ENCODE measurements at regions not wholly inside any gene's neighbourhood (a gene's known extent, or its start where the extent isn't known, plus 50 kb on each side); places are given as distances from the start of the nearest gene placed in this dataset.

DNA sequence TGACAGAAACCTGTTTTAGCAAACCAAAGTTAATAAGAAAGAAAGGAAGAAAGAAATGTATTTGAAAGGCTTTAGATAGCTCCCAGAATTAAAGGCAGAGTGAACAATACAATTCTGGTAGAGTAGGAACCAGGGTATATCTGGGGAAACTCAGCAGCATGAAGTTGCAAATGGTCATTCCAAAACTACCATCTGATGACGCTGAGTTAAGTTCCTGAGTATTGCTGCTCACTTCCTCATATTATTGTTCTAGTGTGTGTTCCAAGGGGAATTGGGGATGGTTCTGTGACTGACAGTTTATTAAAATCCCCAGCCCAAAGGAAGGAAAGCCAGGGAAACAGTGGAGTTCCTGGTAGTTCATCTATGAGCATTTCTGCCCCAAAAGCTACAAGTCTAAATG lies 88.3 kb upstream of the FRMD4B start:
- Histone ChIP-seq H3K4me1 (ENCODE audit: insufficient read depth, low read length) (no peaks in the 10 kb centered on the region), H2AFZ (ENCODE audit: low read length) (no peak overlapping the region), H3K9me3 (ENCODE audit: low read depth, low read length) (no peaks in the 10 kb centered on the region), H3K4me2 (ENCODE audit: insufficient read depth, low read length) (no peak overlapping the region), H3K36me3 (ENCODE audit: insufficient read depth, low read length) (no peaks in the 10 kb centered on the region), H3K4me3 (ENCODE audit: insufficient read depth, low read length) (no peak overlapping the region), H3K27me3 (ENCODE audit: insufficient read depth, low read length) (no peaks in the 10 kb centered on the region), H3K27ac (ENCODE audit: low read depth, low read length) (no peak overlapping the region), H3K79me2 (ENCODE audit: insufficient read depth, low read length) (no peaks in the 10 kb centered on the region), H4K20me1 (ENCODE audit: insufficient read depth, low read length) (no peaks in the 10 kb centered on the region)
- DNase-seq (ENCODE audit: insufficient read length, low spot score, missing footprints), result no peak
- TF ChIP-seq, protein P1, sequence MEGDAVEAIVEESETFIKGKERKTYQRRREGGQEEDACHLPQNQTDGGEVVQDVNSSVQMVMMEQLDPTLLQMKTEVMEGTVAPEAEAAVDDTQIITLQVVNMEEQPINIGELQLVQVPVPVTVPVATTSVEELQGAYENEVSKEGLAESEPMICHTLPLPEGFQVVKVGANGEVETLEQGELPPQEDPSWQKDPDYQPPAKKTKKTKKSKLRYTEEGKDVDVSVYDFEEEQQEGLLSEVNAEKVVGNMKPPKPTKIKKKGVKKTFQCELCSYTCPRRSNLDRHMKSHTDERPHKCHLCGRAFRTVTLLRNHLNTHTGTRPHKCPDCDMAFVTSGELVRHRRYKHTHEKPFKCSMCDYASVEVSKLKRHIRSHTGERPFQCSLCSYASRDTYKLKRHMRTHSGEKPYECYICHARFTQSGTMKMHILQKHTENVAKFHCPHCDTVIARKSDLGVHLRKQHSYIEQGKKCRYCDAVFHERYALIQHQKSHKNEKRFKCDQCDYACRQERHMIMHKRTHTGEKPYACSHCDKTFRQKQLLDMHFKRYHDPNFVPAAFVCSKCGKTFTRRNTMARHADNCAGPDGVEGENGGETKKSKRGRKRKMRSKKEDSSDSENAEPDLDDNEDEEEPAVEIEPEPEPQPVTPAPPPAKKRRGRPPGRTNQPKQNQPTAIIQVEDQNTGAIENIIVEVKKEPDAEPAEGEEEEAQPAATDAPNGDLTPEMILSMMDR (IDR thresholded peaks at IDR 0.05; ENCODE audit: extremely low read depth, low read depth, low read length), result no peak

DNA sequence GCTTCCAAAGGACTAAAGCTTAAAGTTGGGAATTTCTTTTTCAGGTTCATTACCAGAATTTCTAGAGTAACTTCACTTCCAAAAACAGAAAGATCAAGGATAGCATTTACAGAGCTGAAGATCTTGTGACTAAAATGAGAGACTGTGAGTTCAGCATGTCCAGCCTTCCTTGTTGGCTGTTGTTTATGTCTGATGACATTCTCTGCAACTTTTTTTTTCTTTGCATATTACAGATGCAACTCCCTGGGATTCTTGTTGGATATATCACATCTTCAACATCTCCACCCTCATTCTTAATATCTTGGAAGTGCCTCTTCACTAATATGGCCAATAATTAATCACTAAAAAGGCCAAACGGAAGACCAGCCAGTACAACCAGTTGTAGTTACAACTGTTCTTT lies 86.2 kb upstream of the FRMD4B start:
- no peaks in the 10 kb centered on the region for H3K79me2 ChIP-seq (ENCODE audit: insufficient read depth, low read length)
- no peak overlapping the region for H3K4me3 ChIP-seq (ENCODE audit: insufficient read depth, low read length)
- H2AFZ ChIP-seq (ENCODE audit: low read length), result no peak overlapping the region
- H3K27ac ChIP-seq (ENCODE audit: low read depth, low read length), result no peak overlapping the region
- H3K4me1 ChIP-seq (ENCODE audit: insufficient read depth, low read length), result no peaks in the 10 kb centered on the region
- H3K4me2 ChIP-seq (ENCODE audit: insufficient read depth, low read length), result no peak overlapping the region
- H3K36me3 ChIP-seq (ENCODE audit: insufficient read depth, low read length), result no peaks in the 10 kb centered on the region
- no peaks in the 10 kb centered on the region for H4K20me1 ChIP-seq (ENCODE audit: insufficient read depth, low read length)
- H3K27me3 ChIP-seq (ENCODE audit: insufficient read depth, low read length), result no peaks in the 10 kb centered on the region
- no peaks in the 10 kb centered on the region for H3K9me3 ChIP-seq (ENCODE audit: low read depth, low read length)
- no peak for DNase-seq (ENCODE audit: insufficient read length, low spot score, missing footprints)
- TF ChIP-seq, protein P1 (IDR thresholded peaks at IDR 0.05; ENCODE audit: extremely low read depth, low read depth, low read length), result no peak

DNA sequence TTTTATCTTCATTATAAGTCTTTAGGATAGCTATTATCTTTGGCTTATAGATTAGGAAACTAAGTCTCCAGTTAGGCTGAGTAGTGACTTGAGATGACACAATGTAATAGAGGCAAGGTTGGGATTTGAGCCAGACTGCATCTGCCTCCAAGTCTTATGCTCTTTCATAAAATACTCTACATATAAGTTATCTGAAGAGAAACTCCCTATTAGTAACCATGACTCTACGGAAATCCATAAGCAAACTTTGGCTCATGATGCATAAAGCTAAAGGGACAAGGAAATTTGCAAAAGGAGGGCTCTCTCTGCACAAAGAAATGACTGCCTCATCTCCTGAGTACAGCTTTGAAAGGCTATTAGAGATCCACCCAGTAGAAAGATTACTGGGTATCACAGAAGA lies 77.6 kb upstream of the FRMD4B start:
- Histone ChIP-seq H3K27ac (ENCODE audit: low read depth, low read length) (no peak overlapping the region), H4K20me1 (ENCODE audit: insufficient read depth, low read length) (no peaks in the 10 kb centered on the region), H3K4me2 (ENCODE audit: insufficient read depth, low read length) (no peak overlapping the region), H3K4me3 (ENCODE audit: insufficient read depth, low read length) (no peak overlapping the region), H3K4me1 (ENCODE audit: insufficient read depth, low read length) (no peaks in the 10 kb centered on the region), H2AFZ (ENCODE audit: low read length) (no peak overlapping the region), H3K79me2 (ENCODE audit: insufficient read depth, low read length) (no peaks in the 10 kb centered on the region), H3K27me3 (ENCODE audit: insufficient read depth, low read length) (no peaks in the 10 kb centered on the region), H3K9me3 (ENCODE audit: low read depth, low read length) (no peaks in the 10 kb centered on the region), H3K36me3 (ENCODE audit: insufficient read depth, low read length) (no peaks in the 10 kb centered on the region)
- no peak for DNase-seq (ENCODE audit: insufficient read length, low spot score, missing footprints)
- TF ChIP-seq, protein P1 (IDR thresholded peaks at IDR 0.05; ENCODE audit: extremely low read depth, low read depth, low read length), result no peak

DNA sequence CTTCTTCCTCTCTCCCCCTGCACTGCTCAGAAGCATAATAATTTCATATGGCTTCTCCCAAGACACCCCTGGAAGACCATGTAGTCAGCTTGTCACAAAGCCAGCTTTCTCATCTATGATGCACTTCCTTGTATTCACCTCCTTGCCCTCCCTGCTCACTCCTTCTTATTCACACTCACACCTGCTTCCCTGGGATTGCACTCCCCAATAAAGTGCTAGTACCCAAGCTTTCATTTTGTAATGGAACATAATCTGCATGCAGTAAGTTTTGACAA lies 76.9 kb upstream of the FRMD4B start:
- H3K4me3 ChIP-seq (ENCODE audit: insufficient read depth, low read length), result no peak overlapping the region
- H3K9me3 ChIP-seq (ENCODE audit: low read depth, low read length), result no peaks in the 10 kb centered on the region
- DNase-seq (ENCODE audit: insufficient read length, low spot score, missing footprints), result no peak
- no peaks in the 10 kb centered on the region for H3K27me3 ChIP-seq (ENCODE audit: insufficient read depth, low read length)
- no peaks in the 10 kb centered on the region for H3K36me3 ChIP-seq (ENCODE audit: insufficient read depth, low read length)
- H2AFZ ChIP-seq (ENCODE audit: low read length), result no peak overlapping the region
- no peak overlapping the region for H3K4me2 ChIP-seq (ENCODE audit: insufficient read depth, low read length)
- H4K20me1 ChIP-seq (ENCODE audit: insufficient read depth, low read length), result no peaks in the 10 kb centered on the region
- TF ChIP-seq, protein P1 (IDR thresholded peaks at IDR 0.05; ENCODE audit: extremely low read depth, low read depth, low read length), result no peak
- H3K27ac ChIP-seq (ENCODE audit: low read depth, low read length), result no peak overlapping the region
- H3K79me2 ChIP-seq (ENCODE audit: insufficient read depth, low read length), result no peaks in the 10 kb centered on the region
- H3K4me1 ChIP-seq (ENCODE audit: insufficient read depth, low read length), result no peaks in the 10 kb centered on the region

Data from osteoblast (primary cell).